ENCODE measurements at regions not wholly inside any gene's neighbourhood (a gene's known extent, or its start where the extent isn't known, plus 50 kb on each side); places are given as distances from the start of the nearest gene placed in this dataset.
"Not testable (repeated sequence)": the region's sequence is repeated elsewhere in the genome, so short reads cannot be mapped to it uniquely, and the experiment has no call there.

- not testable (repeated sequence) for FAIRE-seq; H3K4me1 Mint-ChIP-seq (ENCODE audit: low read depth, unreplicated experiment); H3K36me3 Mint-ChIP-seq (ENCODE audit: low read depth, unreplicated experiment); H3K79me2 ChIP-seq (ENCODE audit: insufficient read depth, low read length); H4K20me1 ChIP-seq (ENCODE audit: insufficient read depth, low read length); H3K9ac ChIP-seq (ENCODE audit: low read length); H2AFZ ChIP-seq (ENCODE audit: low read depth, low read length); DNase-seq (ENCODE audit: low read depth); H3K27ac Mint-ChIP-seq (ENCODE audit: unreplicated experiment); H3K4me3 ChIP-seq (ENCODE audit: insufficient read depth, low read depth, low read length); H3K27ac ChIP-seq (ENCODE audit: low read depth, low read length); H3K9me3 Mint-ChIP-seq (ENCODE audit: unreplicated experiment); H3K27me3 ChIP-seq (ENCODE audit: insufficient read depth, low read length); H3K9me3 ChIP-seq (ENCODE audit: insufficient read depth, low read depth, low read length); H3K36me3 ChIP-seq (ENCODE audit: insufficient read depth, low read length); H3K4me3 Mint-ChIP-seq (ENCODE audit: unreplicated experiment); H3K4me2 ChIP-seq (ENCODE audit: low read length); H3K4me1 ChIP-seq (ENCODE audit: insufficient read depth, low read length)
- peaks cover 51% of the 10 kb centered on the region for H3K27me3 Mint-ChIP-seq (ENCODE audit: low read depth, unreplicated experiment)
Observed at GRCh38 chr4:4134368-4134767, 92.4 kb downstream of the OTOP1 start.

DNA sequence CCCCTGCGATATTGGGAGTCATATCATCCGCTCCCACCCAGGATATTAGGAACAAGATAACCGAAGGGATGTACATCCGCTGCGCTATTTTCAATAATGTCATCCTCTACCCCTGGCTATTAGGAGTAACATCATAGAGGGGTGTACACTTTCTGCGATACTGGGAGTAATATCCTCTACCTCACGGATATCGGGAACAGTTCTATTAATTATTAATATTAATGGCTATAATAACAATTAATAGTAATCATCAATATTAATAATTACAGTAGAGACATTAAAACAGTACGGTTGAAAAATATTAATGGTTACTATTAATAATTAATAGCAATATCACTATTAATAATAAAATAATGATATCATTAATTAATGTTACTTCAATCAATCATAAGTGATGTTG is 90.1 kb downstream of the OTOP1 start:
- H3K4me2 ChIP-seq (ENCODE audit: low read length); H3K27ac ChIP-seq (ENCODE audit: low read depth, low read length); H3K9me3 Mint-ChIP-seq (ENCODE audit: unreplicated experiment); H3K9ac ChIP-seq (ENCODE audit: low read length); H3K4me1 Mint-ChIP-seq (ENCODE audit: low read depth, unreplicated experiment); H3K27me3 ChIP-seq (ENCODE audit: insufficient read depth, low read length); H3K36me3 Mint-ChIP-seq (ENCODE audit: low read depth, unreplicated experiment); H3K79me2 ChIP-seq (ENCODE audit: insufficient read depth, low read length); H3K4me3 Mint-ChIP-seq (ENCODE audit: unreplicated experiment); DNase-seq (ENCODE audit: low read depth); H3K4me3 ChIP-seq (ENCODE audit: insufficient read depth, low read depth, low read length); H2AFZ ChIP-seq (ENCODE audit: low read depth, low read length); FAIRE-seq; H4K20me1 ChIP-seq (ENCODE audit: insufficient read depth, low read length); H3K27ac Mint-ChIP-seq (ENCODE audit: unreplicated experiment); H3K4me1 ChIP-seq (ENCODE audit: insufficient read depth, low read length); H3K9me3 ChIP-seq (ENCODE audit: insufficient read depth, low read depth, low read length); H3K36me3 ChIP-seq (ENCODE audit: insufficient read depth, low read length): not testable (repeated sequence)
- H3K27me3 Mint-ChIP-seq (ENCODE audit: low read depth, unreplicated experiment), result peaks cover 42% of the 10 kb centered on the region
